Transverse colon (tissue), 4 donors: ENCODE measurements at regions not wholly inside any gene's neighbourhood (a gene's known extent, or its start where the extent isn't known, plus 50 kb on each side); places are given as distances from the start of the nearest gene placed in this dataset.

Experiments
- DNase-seq: peaks from one replicate; pipeline ENCODE4 v3.0.0-alpha.2; 2019
- H3K27ac ChIP-seq, 4 donors: fragments of 200-600 bp; sonication (generic); 2 replicates each; pipeline ENCODE4 v1.5.1; 2016 to 2018; ENCODE audit warnings: inconsistent platforms in 4 of 4
- H3K27me3 ChIP-seq: fragments of 200-600 bp; sonication (generic); 2 replicates; pipeline ENCODE4 v1.5.1; 2017; ENCODE audit warnings: inconsistent platforms
- H3K36me3 ChIP-seq, 4 donors: fragments of 200-600 bp; sonication (generic); 2 replicates each; pipeline ENCODE4 v1.5.1; 2017 to 2019; ENCODE audit warnings: inconsistent platforms in 4 of 4
- H3K4me1 ChIP-seq, 4 donors: fragments of 200-600 bp; sonication (generic); 2 replicates each; pipeline ENCODE4 v1.5.1; 2017 to 2020; ENCODE audit warnings: inconsistent platforms in 4 of 4
- H3K4me3 ChIP-seq, 4 donors: fragments of 200-600 bp; sonication (generic); 1 replicate in 1 of 4; 2 replicates in 3 of 4; pipeline versions ENCODE4 v1.5.1 to v1.6.1; 2017 to 2019; ENCODE audit warnings: inconsistent platforms in 4 of 4
- H3K9me3 ChIP-seq, 2 donors: fragments of 200-600 bp; sonication (generic); 2 replicates each; pipeline ENCODE4 v1.5.1; 2017 to 2019; ENCODE audit warnings: inconsistent platforms in 2 of 2
- CTCF ChIP-seq, 5 experiments: fragments of 200-600 bp in 3 of 5; fragments of 450-650 bp in 2 of 5; sonication (generic) in 3 of 5; IDR thresholded peaks; 1 replicate in 2 of 5; 2 replicates in 3 of 5; pipeline ENCODE4 v1.5.1; 2016 to 2017; ENCODE audit warnings: antibody characterized with exemption in 5 of 5, inconsistent platforms in 3 of 5, mild to moderate bottlenecking in 2 of 5, moderate library complexity in 1 of 5
- EP300 ChIP-seq: sonication (generic); formaldehyde crosslinking; IDR thresholded peaks from one replicate; pipeline ENCODE4 v1.6.1; 2017; ENCODE audit warnings: antibody characterized with exemption, low read depth
- POLR2A ChIP-seq: fragments of 450-650 bp; IDR thresholded peaks from one replicate; pipeline ENCODE4 v1.6.1; 2016; ENCODE audit warnings: antibody characterized with exemption, mild to moderate bottlenecking, moderate library complexity
- POLR2AphosphoS5 ChIP-seq, 3 donors: sonication (generic); formaldehyde crosslinking; IDR thresholded peaks; one replicate each; pipeline ENCODE4 v1.6.1; 2016; ENCODE audit warnings: antibody characterized with exemption in 3 of 3
- WGBS, 2 donors: methylation state at CpG; one replicate each; pipeline ENCODE4 v1.1.5; 2018; ENCODE audit warnings: low coverage in 1 of 2; 5-methylcytosine and 5-hydroxymethylcytosine counted together
- in situ Hi-C, 4 donors: fragments of 200-750 bp; cut with MboI; loops; one replicate each; pipeline versions ENCODE4 v1.15.0 to v1.15.1; 2017; ENCODE audit warnings: low sequenced_read_pairs in 3 of 4, low pct_ligation_motif_present in 1 of 4, low pct_unique_long_range_greater_than_20kb in 1 of 4
- intact Hi-C: fragments of 100-400 bp; cut with DNase I; formaldehyde crosslinking; loops from one replicate; pipeline ENCODE4 v1.15.1; 2023; ENCODE audit warnings: low total_unique reads

- intact Hi-C loops: no loop called here
- 86 to 88% methylated on average over 1 of the region's 1 CpG for WGBS, 2 donors
- in situ Hi-C loops: loop anchor here in 3 of 4 donors (25.0 kb wide), 1 partner anchor 513 kb away; no protein-coding TSS in a partner anchor
- no peak for DNase-seq
- Histone ChIP-seq H3K36me3 (no peaks in the 10 kb centered on the region), H3K4me3 (no peak overlapping the region), H3K27ac (no peak overlapping the region), H3K9me3 (no peaks in the 10 kb centered on the region), H3K27me3 (no peaks in the 10 kb centered on the region), H3K4me1 (no peaks in the 10 kb centered on the region)
- no peak for TF ChIP-seq CTCF (IDR thresholded peaks at IDR 0.05)
- no peak for TF ChIP-seq POLR2A
- no peak for TF ChIP-seq POLR2AphosphoS5 (IDR thresholded peaks at IDR 0.05)
- TF ChIP-seq EP300: no peak
Observed at GRCh38 chr5:174925586-174925985, 201.2 kb downstream of the MSX2 start.

- no peaks in the 10 kb centered on the region for H3K4me1 ChIP-seq
- in situ Hi-C loops: no loop called here
- 90 to 95% methylated on average over 4 to 20 of the region's 20 CpGs for whole genome bisulfite sequencing, 2 donors
- H3K27ac ChIP-seq: no peak overlapping the region
- H3K4me3 ChIP-seq: no peak overlapping the region
- intact Hi-C loops: no loop called here
- TF ChIP-seq CTCF (IDR thresholded peaks at IDR 0.05) (no peak), EP300 (no peak), POLR2AphosphoS5 (IDR thresholded peaks at IDR 0.05) (no peak), POLR2A (no peak)
- H3K9me3 ChIP-seq: no peaks in the 10 kb centered on the region
- no peaks in the 10 kb centered on the region for H3K27me3 ChIP-seq
- no peak for DNase-seq
- no peaks in the 10 kb centered on the region for H3K36me3 ChIP-seq
Observed at GRCh38 chr5:174922955-174923354, 198.6 kb downstream of the MSX2 start.

GRCh38 chr5:174920906-174921550 lies 196.6 kb downstream of the MSX2 start:
- H3K4me3 ChIP-seq: no peak overlapping the region
- TF ChIP-seq CTCF (IDR thresholded peaks at IDR 0.05): no peak
- no peak for TF ChIP-seq EP300
- TF ChIP-seq POLR2AphosphoS5 (IDR thresholded peaks at IDR 0.05): no peak
- no peak for TF ChIP-seq POLR2A
- in situ Hi-C loops (no loop called here), intact Hi-C loops (no loop called here)
- no peaks in the 10 kb centered on the region for H3K27me3 ChIP-seq
- no peak for DNase-seq
- 45 to 62% methylated on average over 7 to 8 of the region's 8 CpGs for WGBS, 2 donors
- no peaks in the 10 kb centered on the region for H3K36me3 ChIP-seq
- H3K27ac ChIP-seq: no peak overlapping the region
- H3K9me3 ChIP-seq: no peaks in the 10 kb centered on the region
- H3K4me1 ChIP-seq: no peaks in the 10 kb centered on the region

- Histone ChIP-seq H3K27me3 (no peaks in the 10 kb centered on the region), H3K9me3 (no peaks in the 10 kb centered on the region), H3K27ac (no peak overlapping the region), H3K4me1 (no peaks in the 10 kb centered on the region), H3K36me3 (no peaks in the 10 kb centered on the region), H3K4me3 (no peak overlapping the region)
- in situ Hi-C loops (no loop called here), intact Hi-C loops (no loop called here)
- TF ChIP-seq POLR2AphosphoS5 (IDR thresholded peaks at IDR 0.05) (no peak), CTCF (IDR thresholded peaks at IDR 0.05) (no peak), EP300 (no peak)
- WGBS, 2 donors: 78 to 85% methylated on average over 3 of the region's 3 CpGs
- no peak for DNase-seq
Observed at GRCh38 chr5:174919351-174919750, 195.0 kb downstream of the MSX2 start.
